AG08395 (cell line): ENCODE measurements at regions not wholly inside any gene's neighbourhood (a gene's known extent, or its start where the extent isn't known, plus 50 kb on each side); places are given as distances from the start of the nearest gene placed in this dataset.
A peak's percentile ranks its signal among the peaks of the same experiment; 100 is the strongest.

Experiments used
- DNase-seq: peaks from one replicate; pipeline ENCODE4 v3.0.0; 2012; ENCODE audit warnings: mixed read lengths, low spot score

DNA sequence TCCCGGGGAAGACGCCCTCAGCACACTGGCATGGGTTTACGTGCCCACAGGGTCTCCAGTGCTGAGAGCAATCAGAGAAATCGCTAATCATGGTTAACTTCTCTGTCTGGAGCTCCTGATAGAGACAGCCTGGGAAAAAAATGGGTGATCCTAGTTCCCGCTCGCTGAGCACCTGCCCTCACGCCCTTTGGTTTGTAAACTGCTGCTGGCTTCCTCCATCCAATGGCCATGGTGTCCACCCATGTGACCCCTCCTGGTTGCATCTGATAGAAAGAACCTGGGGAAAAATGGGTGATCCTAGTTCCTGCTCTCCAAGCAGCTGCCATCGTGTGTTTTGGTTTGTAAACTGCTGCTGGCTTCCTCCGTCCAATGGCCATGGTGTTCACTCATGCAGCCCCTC lies 402.2 kb downstream of the PRDM2 start:
- no peak for DNase-seq

DNA sequence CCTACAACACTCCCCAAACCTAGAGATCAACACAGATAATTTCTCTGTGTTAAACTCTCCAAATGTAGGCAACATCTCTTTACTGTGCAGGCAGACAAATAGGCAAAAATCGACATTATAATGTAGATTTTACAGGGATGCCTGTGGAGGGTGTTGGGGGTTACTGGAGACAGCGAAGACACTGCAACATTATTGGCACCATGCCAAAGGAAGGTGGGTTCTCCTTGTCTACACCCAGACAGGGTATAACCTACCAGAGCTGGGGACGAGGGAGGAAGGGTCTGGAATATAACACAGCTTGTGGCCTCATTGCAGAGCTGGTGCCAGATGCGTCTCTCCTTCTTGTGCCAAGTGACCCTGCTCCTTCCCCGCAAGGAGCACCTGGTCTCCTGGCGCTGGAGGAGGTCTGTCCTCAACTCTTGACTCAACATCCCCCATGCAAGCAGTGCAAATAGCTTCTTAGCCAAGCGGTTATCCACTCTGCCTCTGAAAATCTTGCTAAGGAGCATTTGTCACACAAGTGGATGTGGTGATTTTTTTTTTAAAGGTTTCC lies 404.0 kb downstream of the PRDM2 start:
- no peak for DNase-seq

DNA sequence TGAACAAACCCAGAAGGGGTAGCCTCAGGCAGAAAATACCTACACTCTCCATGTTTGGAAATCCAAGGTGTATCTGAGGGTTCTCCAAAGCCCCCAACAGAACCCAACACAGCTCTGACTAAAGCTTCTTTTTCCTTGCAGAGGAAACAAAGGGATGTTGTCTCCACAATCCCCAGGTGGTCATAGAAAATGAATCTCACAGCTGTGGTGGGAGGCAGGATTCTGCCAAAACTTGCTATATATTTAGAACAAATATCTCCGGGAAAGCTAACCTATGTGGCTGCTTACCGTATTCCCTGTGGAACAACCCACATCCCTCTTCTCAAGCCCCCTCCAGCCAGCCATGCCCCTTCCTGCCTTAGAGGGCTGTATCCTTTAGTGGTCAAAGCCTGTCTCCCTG lies 406.1 kb downstream of the PRDM2 start:
- DNase-seq: no peak

DNA sequence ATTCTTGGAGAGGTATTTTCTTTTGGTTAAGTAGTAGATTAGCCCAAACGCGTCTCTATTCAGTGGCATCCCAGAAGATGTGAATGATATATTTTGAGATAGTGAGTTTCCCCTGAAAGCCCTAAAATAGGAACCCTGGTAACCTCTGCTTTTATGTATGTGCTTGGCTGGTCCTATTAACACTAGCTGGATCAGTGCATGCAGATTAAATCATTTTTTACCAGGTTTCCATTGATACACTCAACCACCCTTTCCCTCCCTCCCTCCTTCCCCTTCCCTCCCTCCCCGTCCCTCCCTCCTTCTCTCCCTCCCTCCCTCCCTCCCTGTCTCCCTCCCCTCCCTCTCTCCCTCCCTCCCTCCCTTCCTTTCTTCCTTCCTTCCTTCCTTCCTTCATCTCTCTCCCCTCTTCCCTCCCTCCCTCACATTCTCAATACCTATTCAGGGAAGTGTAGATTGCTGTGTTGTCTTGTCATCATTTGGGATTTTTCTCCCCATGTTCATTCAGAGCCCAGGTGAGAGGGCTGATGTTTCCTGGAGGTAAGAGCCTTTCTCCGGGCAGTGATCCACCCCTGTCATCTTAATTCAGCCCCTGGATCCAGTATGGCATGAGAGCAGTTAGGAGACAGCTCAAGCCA lies 406.8 kb downstream of the PRDM2 start:
- DNase-seq: no peak

DNA sequence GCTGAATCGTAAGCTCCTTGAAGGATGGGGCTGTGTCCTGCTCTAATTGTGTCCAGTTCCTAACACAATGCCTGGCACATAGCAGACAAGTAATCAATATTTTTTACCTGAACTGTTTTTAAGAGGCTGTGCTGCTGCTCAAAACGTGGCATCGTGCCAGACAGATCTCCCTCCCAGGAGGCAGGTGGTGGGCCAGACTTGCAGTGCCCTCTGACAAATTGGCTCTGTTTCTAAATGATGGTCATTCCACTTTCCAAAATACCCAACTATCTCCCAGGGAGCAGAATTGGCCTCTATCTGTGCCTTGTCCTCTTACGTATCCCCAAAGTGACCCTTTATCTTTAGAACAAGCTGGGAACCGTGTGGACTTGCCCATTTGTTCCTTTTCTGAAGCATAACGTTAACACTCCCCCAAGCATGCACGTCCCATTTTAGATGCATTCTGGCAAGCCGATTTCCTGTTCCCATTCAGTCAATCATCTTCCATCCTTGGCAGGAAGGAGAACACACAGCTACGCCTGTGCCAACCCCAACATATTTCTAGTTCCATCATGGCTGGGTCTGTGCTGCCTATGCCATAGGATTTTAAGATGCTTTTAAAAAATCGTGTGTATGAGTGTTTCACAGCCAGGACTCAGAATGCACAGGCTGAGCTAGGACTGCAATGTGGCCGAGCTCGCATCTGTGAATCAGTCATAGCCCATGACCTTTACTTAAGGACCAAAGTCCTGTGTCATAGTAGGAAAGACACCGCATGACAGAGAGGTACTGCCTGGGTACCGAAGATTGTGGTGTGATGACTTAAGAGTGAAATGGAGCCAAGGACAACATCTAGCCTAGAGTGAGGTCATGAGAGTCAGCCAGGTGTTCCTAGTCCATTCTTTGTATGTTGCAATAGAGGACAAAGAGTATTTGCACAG lies 408.6 kb downstream of the PRDM2 start:
- DNase-seq: no peak

DNA sequence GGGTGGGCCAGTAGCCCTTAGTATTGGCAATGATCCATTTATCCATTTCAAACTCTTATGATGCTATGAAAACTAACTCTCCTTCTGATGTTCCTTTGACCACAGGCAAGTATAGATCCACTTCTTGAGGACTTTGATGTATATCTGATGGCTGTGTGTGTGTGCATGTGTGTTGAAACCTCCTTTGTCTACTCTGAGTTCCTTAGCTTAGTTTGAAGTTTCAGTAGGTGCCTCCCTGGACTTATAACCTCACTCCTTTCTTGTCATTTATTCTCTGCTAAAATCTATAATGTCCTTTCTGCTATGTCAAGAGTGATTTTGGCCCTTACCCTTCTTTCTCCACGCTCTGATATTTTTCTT lies 409.3 kb downstream of the PRDM2 start:
- no peak for DNase-seq

DNA sequence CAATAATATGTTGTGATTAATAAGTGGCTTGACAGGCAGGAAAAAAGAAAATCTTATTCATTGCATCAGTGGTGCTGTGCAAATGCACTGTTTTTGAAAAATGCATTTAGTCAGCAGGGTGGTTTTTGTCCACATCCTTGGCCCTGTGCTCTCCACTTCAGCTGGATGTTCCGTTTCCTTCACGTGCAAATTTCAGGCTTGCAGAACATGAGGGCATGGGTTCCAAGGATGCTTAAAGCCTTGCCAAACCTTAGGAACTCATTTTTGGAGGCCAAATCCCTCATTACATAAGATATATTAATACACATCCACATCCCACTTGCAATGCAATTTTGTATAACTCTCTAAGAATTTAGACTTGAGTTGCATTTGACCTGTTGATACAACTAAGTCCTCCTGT lies 410.1 kb downstream of the PRDM2 start:
- no peak for DNase-seq

DNA sequence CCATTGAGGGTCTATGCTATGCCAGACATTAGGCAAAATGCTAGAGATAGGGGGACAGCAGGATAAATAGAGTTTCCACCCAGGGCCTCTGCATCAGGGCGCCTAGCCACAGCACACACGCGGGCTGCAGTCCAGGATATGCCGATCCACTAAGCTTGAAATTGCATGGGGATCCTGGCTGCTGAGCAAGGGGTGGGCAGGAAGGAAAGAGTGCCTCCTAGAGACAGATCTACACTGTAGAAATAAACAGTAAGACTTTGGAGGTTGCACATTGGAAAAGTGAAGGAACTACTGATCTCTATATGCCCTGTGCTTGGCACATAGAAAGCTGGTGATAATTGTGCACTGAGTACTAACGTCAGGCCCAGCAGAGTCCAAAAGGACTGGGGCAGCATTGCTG lies 411.1 kb downstream of the PRDM2 start:
- no peak for DNase-seq

DNA sequence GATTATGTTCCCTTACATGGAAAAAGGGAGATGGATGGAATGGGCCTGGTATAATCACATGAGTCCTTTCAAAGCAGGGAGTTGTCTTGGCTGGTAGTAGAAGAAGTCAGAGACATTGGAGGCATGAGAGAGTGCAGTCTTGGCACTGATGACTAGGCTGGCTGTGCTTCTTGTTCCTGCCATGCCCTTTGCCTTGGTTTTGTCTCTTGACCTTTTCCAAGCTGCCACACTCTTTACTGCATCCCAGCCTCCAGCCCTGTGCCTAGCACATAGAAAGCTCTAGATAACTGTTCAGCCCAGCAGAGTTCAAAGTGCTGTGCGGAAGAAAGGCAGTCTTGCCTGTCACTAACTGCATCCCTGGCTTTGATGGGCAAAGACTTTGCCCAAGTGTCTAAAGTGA lies 412.6 kb downstream of the PRDM2 start:
- no peak for DNase-seq

DNA sequence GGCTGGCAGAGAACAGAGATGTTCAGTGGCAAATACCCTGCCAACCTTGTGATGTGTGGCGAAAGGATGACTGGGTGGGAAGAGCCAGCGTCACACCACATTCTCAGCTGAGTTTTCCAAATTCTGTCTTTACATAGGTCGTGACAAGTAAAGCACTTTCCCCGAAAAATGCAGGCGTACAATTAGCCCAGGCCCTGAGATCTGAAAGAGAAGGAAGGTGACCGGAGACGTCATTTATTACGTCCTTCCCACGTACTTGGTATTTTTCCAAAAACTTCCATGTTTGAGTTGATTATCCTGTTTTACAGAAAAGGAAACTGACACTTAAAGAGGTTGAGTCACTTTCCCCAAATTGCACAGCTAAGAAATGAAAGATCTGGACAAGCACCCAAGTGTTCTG lies 413.3 kb downstream of the PRDM2 start:
- DNase-seq: no peak

DNA sequence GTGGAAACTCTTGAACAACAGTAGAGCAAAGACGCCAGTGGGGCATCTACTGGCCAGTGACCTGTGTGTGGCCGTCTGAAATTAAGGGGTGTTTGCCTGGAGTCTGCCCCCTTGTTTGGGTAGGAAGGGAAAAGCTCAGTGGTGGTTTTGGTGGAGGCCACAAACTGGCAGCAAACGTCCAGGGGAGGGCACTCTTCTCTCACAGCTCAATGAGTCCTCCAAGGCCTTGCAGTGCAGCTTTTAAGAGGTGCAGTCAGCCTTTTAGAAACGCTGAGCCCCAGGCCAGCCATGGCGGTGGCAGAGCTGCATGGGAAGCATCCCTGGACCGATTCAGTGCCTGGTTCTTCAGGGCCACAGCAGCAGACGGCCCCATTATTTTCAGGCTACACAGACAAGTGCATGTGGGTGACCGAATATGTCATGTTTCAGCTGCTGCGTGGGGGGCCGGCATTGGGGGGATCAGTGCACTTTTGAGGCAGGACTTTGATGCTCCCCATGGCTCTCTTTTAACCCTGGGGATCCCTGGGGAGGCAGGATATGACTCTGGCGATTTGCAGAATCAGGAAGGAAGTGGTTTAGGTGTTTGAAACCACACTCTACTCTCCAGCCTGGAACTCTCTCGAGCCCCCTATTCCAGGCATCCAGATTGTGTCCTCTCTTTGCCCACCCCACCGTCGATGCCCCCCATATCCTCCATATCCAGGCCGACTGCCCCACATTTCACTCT lies 414.0 kb downstream of the PRDM2 start:
- peak; percentile 70 for DNase-seq

DNA sequence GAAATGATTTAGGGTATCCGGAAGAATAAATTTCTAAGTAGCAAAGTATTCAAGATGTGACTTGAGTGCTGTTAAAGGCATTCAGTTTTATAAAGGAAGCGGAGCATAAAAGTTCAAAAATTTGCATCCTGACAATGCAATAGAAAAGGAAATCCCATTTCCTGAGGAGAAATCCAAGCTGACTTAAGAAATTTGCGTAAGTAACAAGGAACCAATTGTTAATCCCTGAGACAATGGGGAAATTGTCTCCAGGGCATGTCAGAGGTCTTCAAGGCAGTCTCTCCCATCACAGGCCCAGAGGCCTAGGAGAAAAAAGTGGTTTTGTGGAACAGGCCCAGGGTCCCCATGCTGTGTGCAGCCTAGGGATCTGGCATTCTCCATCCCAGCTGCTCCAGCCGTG lies 416.0 kb downstream of the PRDM2 start:
- no peak for DNase-seq

DNA sequence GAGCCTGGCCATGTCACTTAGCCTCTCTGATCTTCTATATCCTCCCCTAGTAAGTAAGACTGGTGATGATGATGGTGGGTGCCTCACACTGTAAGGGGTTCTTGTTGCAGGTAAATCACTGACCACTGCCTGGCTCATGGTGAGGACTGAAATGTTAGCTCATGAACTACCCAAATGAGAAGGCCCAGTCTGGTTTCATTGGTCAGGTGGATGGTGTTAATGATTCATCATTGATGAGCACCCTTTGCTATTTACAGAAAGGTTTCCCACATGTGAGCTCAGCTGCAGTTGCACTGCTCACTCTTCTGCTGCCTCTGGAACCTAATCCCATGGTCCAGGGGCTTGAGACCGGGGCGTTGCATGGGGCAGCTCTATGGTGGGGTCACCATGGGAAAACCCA lies 417.7 kb downstream of the PRDM2 start:
- no peak for DNase-seq

DNA sequence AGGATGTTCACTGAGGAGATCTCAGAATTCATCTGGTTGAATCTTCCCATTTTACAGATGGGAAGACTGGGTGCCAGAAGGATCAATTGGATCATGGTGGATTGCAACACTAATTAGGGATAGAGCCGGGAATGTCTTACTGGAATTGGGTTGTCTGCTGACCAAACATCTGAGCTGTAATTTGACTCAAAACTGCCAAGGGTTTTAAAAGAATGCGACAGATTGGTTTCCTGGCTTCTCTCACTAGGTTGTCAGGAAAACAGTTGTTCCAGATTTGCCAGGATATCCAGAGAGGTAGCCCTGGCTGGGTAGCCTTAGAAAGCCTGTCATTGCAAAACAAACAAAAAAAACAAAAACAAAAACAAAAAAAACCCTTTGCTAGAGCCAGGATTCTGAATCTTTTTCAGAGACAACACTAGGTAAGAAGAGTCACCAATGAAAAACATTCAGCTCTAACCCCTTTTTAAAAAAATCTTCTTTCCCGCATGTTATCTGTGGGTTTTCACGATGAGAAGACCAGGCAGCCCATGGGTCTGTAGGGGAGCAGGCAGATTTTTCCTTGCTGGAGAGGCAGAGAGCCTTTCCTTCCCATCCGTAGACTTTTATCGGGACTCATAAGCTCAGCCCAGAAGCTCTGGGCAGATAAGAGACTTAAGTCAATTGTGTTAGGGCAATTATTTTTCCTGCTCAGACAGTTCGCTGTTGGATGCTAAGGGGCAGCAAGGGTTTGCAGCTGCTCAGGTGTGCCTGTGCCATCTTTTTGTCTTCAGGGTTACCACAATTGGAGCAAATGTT lies 418.9 kb downstream of the PRDM2 start:
- DNase-seq: no peak

DNA sequence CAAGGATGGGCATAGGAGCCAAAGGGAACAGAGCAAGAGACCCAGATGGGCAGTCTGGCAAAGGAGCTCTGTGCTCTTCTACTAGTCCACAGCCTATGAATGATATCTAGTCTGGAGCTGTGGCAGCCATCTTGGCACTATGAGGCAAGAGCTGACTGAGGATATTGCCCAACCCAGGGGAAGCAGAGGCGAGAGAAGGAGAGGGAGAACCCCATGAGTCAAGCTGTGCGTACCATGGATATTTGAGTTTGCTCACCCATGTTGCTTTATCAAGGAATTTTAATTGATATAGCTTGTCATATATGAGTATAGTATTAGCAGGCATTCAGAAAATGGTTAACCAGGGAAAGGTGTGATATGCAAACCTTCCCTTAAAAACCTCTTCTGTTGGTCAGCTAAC lies 420.9 kb downstream of the PRDM2 start:
- no peak for DNase-seq

DNA sequence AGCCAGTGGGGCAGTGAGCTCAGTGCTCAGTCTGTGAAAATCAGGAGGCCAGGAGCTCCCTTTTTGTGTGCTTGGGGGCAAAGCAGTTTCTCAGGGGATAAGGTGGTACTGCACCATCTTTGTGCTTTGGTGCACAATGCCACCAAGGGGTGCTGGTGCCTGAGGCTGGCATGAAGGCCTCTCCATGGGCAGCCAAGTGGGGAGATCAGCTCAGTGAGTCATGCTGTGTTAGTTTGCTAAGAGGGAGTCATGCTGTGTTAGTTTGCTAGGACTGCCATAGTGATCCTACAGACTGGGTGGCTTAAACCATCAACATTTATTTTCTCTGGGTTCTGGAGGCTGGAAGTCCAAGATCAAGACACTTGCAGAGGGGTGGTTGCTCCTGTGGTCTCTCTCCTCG lies 428.1 kb downstream of the PRDM2 start:
- no peak for DNase-seq

DNA sequence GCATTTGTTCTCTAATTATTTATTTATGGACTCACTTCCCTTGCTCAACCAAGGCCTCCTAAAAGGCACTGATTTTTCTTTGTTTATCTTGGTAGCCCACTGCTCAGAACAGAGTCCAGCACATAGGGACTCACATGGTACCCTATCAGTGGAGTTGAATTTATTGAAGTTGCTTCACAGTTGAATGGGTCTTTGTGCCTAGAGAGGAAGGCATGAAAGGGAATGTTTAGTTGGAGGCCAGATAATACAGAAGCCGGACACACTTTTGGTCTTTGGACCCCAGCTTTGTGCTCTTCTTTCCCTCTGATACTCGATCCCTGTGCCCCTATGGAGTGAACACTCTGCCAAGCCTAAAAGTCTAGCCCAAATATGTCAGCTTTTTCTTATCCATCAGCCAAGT lies 429.0 kb downstream of the PRDM2 start:
- DNase-seq: no peak

DNA sequence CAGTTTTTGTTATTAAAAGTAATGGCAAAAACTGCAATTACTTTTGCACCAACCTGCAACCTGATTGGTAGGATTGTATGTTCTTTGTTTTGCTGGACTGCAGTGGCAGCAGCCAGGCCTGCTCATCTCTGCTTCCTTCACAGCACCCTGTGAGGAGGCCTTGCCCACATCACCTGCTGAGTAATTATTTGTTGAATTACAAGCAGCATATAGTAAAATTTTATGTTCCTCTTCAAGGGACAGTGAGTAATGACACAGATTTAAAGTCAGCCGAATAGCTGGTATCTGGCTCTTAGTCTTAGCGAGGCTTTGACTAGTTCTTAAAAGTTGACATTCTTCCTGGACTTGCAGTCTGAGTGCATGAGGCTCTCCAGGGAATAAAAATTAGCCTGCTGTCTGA lies 435.1 kb downstream of the PRDM2 start:
- no peak for DNase-seq

DNA sequence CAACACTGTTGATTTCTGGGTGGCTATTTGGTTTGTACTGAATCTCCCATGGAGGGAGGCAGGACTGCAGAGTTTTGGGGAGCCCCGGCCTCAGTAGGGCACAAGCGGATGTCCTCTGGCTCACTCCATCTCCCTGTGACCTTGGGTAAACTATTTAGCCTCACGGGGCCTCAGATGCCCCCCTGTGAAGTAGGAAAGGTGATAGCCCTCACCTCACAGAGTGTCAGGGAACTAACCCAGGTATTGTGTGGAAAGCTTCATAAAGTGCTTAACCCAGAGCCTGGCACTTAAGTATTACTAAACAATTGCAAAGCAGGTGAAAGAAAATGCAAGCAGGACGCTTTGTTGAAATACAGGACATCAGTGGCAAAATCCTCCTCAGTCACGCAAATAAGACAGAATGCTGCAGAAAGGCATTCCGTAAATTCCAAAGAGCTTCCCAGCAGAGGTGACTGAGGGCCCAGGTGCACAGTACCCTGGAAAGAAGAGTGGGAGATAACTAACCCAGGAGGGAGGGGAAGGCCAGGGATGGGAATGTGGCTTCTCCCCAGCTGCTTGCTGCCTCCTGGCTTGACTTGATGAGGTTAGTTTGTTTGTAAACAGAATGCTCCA lies 436.3 kb downstream of the PRDM2 start:
- DNase-seq: no peak

DNA sequence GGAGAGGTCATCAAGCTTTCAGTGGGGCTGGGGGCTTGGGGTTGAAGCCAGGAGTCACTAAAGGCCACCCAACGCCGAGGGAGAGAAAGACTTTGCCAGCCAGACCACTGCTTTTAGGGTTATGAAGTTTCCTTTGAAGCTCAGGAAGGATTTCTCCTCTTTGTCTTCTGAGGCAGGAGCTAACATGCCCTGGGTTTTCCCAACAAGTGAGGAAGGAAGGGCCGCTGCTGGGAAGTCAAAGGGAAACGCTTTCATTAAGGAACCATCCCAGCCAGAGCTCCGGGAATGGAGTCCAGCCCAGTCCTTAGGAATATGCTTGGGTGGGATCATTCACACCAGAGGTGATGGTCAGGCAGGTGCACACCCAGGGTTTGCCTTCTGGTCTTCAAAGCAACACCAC lies 436.9 kb downstream of the PRDM2 start:
- no peak for DNase-seq

DNA sequence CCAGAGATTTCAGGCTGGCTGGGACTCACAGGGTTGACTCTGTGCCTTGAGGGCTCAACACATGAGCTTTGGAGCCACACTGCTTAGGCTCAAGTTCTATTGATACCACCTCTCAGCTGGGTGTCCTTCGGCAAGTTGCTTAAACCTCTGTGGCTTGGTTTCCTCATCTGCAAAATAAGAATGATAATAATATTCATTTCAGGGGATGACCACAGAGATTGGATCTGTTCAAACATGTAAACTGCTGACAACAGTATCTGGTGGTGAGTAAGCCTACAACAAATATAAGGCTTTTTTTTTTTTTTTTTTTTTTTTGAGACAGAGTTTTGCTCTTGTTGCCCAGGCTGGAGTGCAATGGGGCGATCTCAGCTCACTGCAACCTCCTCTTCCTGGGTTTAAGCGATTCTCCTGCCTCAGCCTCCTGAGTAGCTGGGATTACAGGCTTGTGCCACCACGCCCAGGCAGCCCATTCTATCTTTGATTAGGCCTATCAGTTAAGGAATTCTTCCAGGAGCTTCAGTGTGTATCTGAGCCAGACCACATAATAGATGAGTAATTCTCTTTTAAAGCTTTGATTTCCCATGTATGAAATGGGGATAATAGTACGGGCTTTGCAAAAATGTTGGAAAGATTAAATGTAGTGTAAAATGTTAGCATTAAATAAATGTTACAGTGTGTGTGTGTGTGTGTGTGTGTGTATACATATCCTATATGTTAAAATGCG lies 437.6 kb downstream of the PRDM2 start:
- no peak for DNase-seq
